Kidney (tissue), 13 donors: ENCODE measurements at regions not wholly inside any gene's neighbourhood (a gene's known extent, or its start where the extent isn't known, plus 50 kb on each side); places are given as distances from the start of the nearest gene placed in this dataset.

Experiments
- DNase-seq, 5 donors: peaks; one replicate each; pipeline ENCODE4 v3.0.0-alpha.2; 2013 to 2020
- FAIRE-seq: peaks from 2 replicates; lab custom pipeline; 2012; peaks lifted over from hg19 to GRCh38; lab: Jason Lieb, UNC
- H3K27ac ChIP-seq, 2 donors: one replicate each; pipeline ENCODE4 v1.7.0; 2013; ENCODE audit warnings: low read depth in 2 of 2, low read length in 2 of 2, inconsistent platforms in 1 of 2
- H3K27me3 ChIP-seq: one replicate; pipeline ENCODE4 v1.7.1; 2013; ENCODE audit warnings: low read length, inconsistent platforms; ENCODE audit not compliant: control insufficient read depth, insufficient read depth
- H3K36me3 ChIP-seq, 3 donors: one replicate each; pipeline versions ENCODE4 v1.7.0 to v1.7.1; 2013; ENCODE audit warnings: low read length in 3 of 3, control low read depth in 1 of 3, inconsistent platforms in 1 of 3; ENCODE audit not compliant: insufficient read depth in 3 of 3, control insufficient read depth in 2 of 3
- H3K4me1 ChIP-seq, 3 donors: one replicate each; pipeline versions ENCODE4 v1.7.0 to v1.7.1; 2013; ENCODE audit warnings: low read length in 3 of 3, inconsistent platforms in 1 of 3, low read depth in 1 of 3; ENCODE audit not compliant: control insufficient read depth in 2 of 3, insufficient read depth in 2 of 3
- H3K4me3 ChIP-seq, 3 donors: one replicate each; pipeline versions ENCODE4 v1.7.0 to v1.8.1; 2013; ENCODE audit warnings: low read length in 3 of 3, control low read depth in 1 of 3, inconsistent platforms in 1 of 3
- H3K9ac ChIP-seq, 3 donors: one replicate each; pipeline versions ENCODE4 v1.7.0 to v1.7.1; 2013; ENCODE audit warnings: low read length in 3 of 3, control low read depth in 1 of 3, inconsistent platforms in 1 of 3
- H3K9me3 ChIP-seq, 3 donors: one replicate each; pipeline versions ENCODE4 v1.7.0 to v1.7.1; 2013; ENCODE audit warnings: low read length in 3 of 3, control low read depth in 1 of 3, inconsistent platforms in 1 of 3; ENCODE audit not compliant: control insufficient read depth in 2 of 3, insufficient read depth in 1 of 3
- intact Hi-C: fragments of 100-400 bp; cut with DNase I; formaldehyde crosslinking; loops from one replicate; pipeline ENCODE4 v1.11.1; 2022
- TF ChIP-seq, protein P1 (sequence below): IDR thresholded peaks from 3 replicates; pipeline ENCODE4 v1.5.1; 2012; ENCODE audit warnings: mild to moderate bottlenecking, moderate library complexity, borderline replicate concordance; ENCODE audit not compliant: insufficient read depth; ENCODE audit errors: extremely low read depth
- donor health status: control.
- donor health status: control.
- donor health status: control.
- donor health status: control.
- donor health status: control.
- donor health status: DM: yes; HTN: yes; CAD: no.
- donor health status: Normal renal cell carcinoma (clear cell type).

GRCh38 chr12:77736219-77736965, 94.3 kb upstream of the NAV3 start:
- Histone ChIP-seq H3K9me3 (peaks cover 0 to 10% (median 2%) of the 10 kb centered on the region in 3 donors), H3K4me3 (no peak overlapping the region), H3K27me3 (no peaks in the 10 kb centered on the region), H3K4me1 (no peaks in the 10 kb centered on the region), H3K27ac (no peak overlapping the region), H3K36me3 (no peaks in the 10 kb centered on the region), H3K9ac (no peak overlapping the region)
- DNase-seq: no peak
- TF ChIP-seq, protein P1, sequence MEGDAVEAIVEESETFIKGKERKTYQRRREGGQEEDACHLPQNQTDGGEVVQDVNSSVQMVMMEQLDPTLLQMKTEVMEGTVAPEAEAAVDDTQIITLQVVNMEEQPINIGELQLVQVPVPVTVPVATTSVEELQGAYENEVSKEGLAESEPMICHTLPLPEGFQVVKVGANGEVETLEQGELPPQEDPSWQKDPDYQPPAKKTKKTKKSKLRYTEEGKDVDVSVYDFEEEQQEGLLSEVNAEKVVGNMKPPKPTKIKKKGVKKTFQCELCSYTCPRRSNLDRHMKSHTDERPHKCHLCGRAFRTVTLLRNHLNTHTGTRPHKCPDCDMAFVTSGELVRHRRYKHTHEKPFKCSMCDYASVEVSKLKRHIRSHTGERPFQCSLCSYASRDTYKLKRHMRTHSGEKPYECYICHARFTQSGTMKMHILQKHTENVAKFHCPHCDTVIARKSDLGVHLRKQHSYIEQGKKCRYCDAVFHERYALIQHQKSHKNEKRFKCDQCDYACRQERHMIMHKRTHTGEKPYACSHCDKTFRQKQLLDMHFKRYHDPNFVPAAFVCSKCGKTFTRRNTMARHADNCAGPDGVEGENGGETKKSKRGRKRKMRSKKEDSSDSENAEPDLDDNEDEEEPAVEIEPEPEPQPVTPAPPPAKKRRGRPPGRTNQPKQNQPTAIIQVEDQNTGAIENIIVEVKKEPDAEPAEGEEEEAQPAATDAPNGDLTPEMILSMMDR: no peak
- FAIRE-seq: no peak
- intact Hi-C loops: no loop called here

- Histone ChIP-seq H3K4me1 (no peaks in the 10 kb centered on the region), H3K9me3 (peaks cover 0 to 10% (median 2%) of the 10 kb centered on the region in 3 donors), H3K27me3 (no peaks in the 10 kb centered on the region), H3K36me3 (no peaks in the 10 kb centered on the region), H3K9ac (no peak overlapping the region), H3K4me3 (no peak overlapping the region), H3K27ac (no peak overlapping the region)
- TF ChIP-seq, protein P1: no peak
- intact Hi-C loops: no loop called here
- FAIRE-seq: no peak
- DNase-seq: no peak
Measured at GRCh38 chr12:77734214-77734883, 96.3 kb upstream of the NAV3 start.

- Histone ChIP-seq H3K4me3 (no peak overlapping the region), H3K27me3 (no peaks in the 10 kb centered on the region), H3K36me3 (no peaks in the 10 kb centered on the region), H3K9ac (no peak overlapping the region), H3K9me3 (no peaks in the 10 kb centered on the region), H3K27ac (no peak overlapping the region), H3K4me1 (no peaks in the 10 kb centered on the region)
- DNase-seq (no peak), FAIRE-seq (no peak)
- intact Hi-C loops: no loop called here
- TF ChIP-seq, protein P1: no peak
Measured at GRCh38 chr12:77728018-77728417, 102.7 kb upstream of the NAV3 start.
